Memory B cell (primary cell): ENCODE measurements at regions not wholly inside any gene's neighbourhood (a gene's known extent, or its start where the extent isn't known, plus 50 kb on each side); places are given as distances from the start of the nearest gene placed in this dataset.
"Not testable (repeated sequence)": the region's sequence is repeated elsewhere in the genome, so short reads cannot be mapped to it uniquely, and the experiment has no call there.

Experiments used
- ATAC-seq: fragments of 150-1000 bp; cut with Tn5 transposase; 2 replicates; pipeline ENCODE4 v1.10.0; 2021; ENCODE audit warnings: low read depth, mild to moderate bottlenecking, moderate library complexity
- DNase-seq, 2 donors: peaks; one replicate each; pipeline ENCODE4 v3.0.0; 2022; ENCODE audit warnings: low spot score in 2 of 2
- H3K27ac Mint-ChIP-seq: one replicate; pipeline ENCODE4 v1.8.0; 2022; ENCODE audit warnings: mild to moderate bottlenecking, moderate library complexity, mixed read lengths
- H3K27me3 Mint-ChIP-seq: one replicate; pipeline ENCODE4 v1.8.0; 2022; ENCODE audit warnings: mixed read lengths
- H3K36me3 Mint-ChIP-seq: one replicate; pipeline ENCODE4 v1.8.0; 2022; ENCODE audit warnings: mild to moderate bottlenecking, mixed read lengths
- H3K4me1 Mint-ChIP-seq: one replicate; pipeline ENCODE4 v1.8.0; 2022; ENCODE audit warnings: mixed read lengths
- H3K4me3 Mint-ChIP-seq: one replicate; pipeline ENCODE4 v1.8.0; 2022; ENCODE audit warnings: mild to moderate bottlenecking, moderate library complexity, mixed read lengths
- H3K9me3 Mint-ChIP-seq: one replicate; pipeline ENCODE4 v1.8.0; 2022; ENCODE audit warnings: mixed read lengths

DNA sequence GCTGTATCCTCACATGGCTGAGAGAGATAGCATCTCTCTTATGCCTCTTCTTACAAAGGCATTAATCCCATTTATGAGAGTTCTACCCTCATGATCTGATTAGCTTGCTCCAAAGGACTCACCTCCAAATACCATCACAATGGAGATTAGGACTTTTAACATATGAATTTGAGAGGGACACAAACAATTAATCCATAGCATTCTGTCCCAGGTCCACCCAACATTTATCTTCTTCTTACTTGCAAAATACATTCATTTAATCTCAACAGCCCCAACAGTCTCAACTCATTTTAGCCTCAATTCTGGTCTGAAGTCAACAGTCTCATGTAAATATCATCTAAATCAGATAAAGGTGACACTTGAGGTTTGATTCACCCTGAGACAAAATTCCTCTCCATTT is 555.4 kb downstream of the RAB28 start:
- H3K36me3 Mint-ChIP-seq, result no peaks in the 10 kb centered on the region
- ATAC-seq (no peak), DNase-seq (no peak)
- no peak overlapping the region for H3K27ac Mint-ChIP-seq
- peaks cover 8% of the 10 kb centered on the region for H3K27me3 Mint-ChIP-seq
- no peak overlapping the region for H3K4me3 Mint-ChIP-seq
- peaks cover 5% of the 10 kb centered on the region for H3K9me3 Mint-ChIP-seq
- no peaks in the 10 kb centered on the region for H3K4me1 Mint-ChIP-seq

DNA sequence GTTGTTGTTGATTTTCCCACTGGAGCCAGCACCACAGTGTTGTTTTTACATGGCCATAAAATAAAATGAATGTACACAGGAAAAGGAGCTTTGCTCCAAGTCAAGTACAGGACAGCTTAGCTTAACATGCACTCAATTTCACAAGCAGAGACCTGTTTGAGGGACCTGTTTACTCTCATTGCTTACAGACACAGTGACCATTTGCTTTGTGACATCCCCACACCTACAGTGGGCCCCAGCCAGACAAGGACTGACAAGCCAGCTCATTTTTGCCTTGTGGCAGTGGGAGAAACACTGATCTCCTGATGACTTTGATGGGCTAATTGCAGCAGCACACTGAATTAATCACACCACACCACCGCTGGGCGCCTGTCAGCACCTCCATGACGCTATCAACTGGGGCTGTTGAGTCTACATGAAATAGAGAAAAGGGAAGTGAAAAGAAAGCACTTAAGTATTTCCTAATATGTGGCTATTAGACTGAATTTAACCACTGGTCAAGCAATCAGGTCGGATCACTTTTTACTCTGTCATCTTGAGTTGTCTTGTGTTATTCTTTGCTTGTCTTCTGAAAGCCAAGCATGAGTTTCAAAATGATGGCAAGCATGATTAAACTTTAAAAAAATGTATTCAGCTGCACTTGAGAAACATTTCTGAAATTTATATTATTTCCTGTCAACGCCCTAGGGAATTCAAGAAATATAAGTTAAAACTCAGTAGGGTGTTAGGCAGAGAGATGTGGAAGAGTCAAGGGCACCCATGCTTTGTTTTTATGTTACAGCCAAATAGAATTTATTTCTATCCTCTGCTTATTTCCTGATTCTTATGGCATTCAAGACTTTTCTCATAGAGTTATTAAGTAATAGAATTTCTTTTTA is 557.7 kb downstream of the RAB28 start:
- H3K27me3 Mint-ChIP-seq, result peaks cover 6% of the 10 kb centered on the region
- no peak overlapping the region for H3K27ac Mint-ChIP-seq
- ATAC-seq, result peak; percentile 35
- H3K4me1 Mint-ChIP-seq, result no peaks in the 10 kb centered on the region
- H3K9me3 Mint-ChIP-seq, result peaks cover 5% of the 10 kb centered on the region
- H3K4me3 Mint-ChIP-seq, result no peak overlapping the region
- no peak for DNase-seq
- H3K36me3 Mint-ChIP-seq, result no peaks in the 10 kb centered on the region

DNA sequence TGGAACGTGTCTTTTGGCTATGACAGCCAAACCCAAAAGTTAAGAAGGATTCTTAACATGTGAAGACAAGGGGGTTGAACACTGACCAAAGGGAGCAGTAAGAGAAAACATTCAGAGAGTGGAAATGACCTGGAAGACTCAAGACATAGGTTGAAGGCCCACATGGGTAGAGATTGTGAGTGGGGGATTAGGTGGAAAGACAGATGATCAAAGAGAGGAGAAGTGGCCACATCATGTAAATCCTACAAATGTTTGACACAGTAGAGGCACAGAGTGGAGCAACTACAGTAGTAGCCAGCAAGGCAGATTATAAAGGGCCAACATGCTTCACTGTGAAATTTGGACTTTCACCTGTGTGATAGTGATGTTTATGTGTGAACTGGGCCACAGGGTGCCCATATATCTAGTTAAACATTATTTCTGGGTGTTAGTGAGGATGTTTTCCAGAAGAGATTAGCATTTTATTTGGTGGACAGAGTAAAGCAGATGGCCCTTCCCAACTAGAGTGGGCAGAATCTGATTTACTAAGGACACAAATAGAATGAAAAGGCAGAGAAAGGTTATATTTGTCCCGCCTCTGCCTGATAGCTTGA is 559.3 kb downstream of the RAB28 start:
- H3K9me3 Mint-ChIP-seq, result peaks cover 2% of the 10 kb centered on the region
- DNase-seq (no peak), ATAC-seq (no peak)
- H3K27me3 Mint-ChIP-seq, result peaks cover 3% of the 10 kb centered on the region
- H3K4me1 Mint-ChIP-seq, result no peaks in the 10 kb centered on the region
- no peaks in the 10 kb centered on the region for H3K36me3 Mint-ChIP-seq
- H3K27ac Mint-ChIP-seq, result no peak overlapping the region
- H3K4me3 Mint-ChIP-seq, result no peak overlapping the region

DNA sequence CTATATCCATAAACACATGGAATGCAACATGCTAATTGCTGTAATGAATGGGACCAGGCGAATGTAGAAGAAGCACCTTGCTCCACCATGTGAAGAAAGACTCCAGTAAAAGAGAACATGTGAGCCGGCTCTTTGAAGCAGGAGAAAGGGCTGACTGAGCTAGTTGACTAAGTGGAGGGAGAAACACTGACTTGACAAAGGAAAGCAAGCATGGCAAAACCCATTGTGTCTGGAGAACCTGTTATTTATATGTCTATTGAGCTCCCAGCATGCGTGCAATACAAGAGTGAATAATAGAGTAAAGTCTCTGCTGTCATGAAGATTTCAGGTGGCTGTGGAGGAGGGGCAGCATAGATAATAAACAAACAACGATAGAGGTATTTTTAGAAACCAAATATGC is 559.9 kb downstream of the RAB28 start:
- Mint-ChIP-seq H3K4me3 (no peak overlapping the region), H3K4me1 (no peaks in the 10 kb centered on the region), H3K27me3 (peaks cover 2% of the 10 kb centered on the region), H3K9me3 (peaks cover 2% of the 10 kb centered on the region), H3K27ac (no peak overlapping the region), H3K36me3 (no peaks in the 10 kb centered on the region)
- no peak for ATAC-seq
- DNase-seq, result no peak

DNA sequence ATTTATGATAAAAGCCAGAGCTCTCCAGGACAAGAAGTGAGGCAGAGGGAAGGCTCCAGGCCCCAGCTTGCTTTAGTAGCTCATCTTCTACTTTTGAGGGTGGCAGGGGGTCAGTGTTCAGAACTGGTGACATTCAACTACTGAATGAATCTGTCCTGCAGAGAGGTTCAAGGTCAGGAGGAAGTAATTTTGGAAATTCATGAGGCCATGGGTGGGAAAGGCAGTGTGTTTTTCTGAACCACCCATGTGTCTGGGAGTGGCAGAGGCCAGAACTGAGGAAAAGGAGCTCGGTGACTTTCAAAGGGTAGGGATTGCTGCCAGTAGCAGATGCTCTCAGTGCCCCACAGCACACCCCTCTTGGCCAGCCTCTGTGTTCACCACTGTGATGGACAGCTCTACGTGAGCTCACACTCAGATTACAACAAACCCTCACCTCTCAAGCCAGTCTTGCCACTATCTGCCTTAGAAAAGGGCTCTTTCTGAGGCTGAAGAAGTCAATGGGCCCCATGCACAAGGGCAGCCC is 571.2 kb downstream of the RAB28 start:
- DNase-seq (no peak), ATAC-seq (no peak)
- no peak overlapping the region for H3K4me3 Mint-ChIP-seq
- no peaks in the 10 kb centered on the region for H3K4me1 Mint-ChIP-seq
- no peak overlapping the region for H3K27ac Mint-ChIP-seq
- H3K27me3 Mint-ChIP-seq, result no peaks in the 10 kb centered on the region
- H3K36me3 Mint-ChIP-seq, result no peaks in the 10 kb centered on the region
- H3K9me3 Mint-ChIP-seq, result peaks cover 10% of the 10 kb centered on the region

DNA sequence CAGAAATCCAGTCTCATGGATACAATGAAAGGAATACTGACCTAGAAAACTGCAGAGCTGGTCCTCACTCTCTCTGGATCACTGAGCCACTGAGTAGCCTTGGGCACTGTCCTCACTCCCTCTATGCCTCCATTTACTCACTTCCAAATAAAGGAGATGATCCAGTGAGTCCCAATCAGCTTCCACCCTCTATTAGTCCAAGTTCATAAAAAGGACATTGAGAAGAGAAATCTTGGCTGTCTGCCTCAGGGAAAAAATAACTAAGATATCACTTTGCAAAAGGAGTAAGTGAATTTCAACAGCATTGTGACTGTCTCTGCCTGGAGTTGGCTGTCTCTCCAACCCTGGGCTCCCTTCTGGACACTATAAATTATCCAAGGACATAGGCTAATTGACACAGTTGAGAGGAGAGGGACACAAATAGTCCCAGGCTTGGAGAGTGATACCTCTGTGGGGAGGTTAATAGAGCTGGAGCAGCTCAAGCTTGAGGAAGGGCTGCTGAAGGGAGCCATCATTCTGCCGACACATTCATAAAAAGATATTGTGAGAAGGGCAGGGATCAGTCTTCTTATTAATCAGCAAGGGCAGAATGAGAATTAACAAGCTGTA is 572.3 kb downstream of the RAB28 start:
- H3K27ac Mint-ChIP-seq, result no peak overlapping the region
- H3K27me3 Mint-ChIP-seq, result no peaks in the 10 kb centered on the region
- H3K4me1 Mint-ChIP-seq, result no peaks in the 10 kb centered on the region
- DNase-seq (no peak), ATAC-seq (no peak)
- H3K9me3 Mint-ChIP-seq, result peaks cover 10% of the 10 kb centered on the region
- H3K4me3 Mint-ChIP-seq, result no peak overlapping the region
- no peaks in the 10 kb centered on the region for H3K36me3 Mint-ChIP-seq

DNA sequence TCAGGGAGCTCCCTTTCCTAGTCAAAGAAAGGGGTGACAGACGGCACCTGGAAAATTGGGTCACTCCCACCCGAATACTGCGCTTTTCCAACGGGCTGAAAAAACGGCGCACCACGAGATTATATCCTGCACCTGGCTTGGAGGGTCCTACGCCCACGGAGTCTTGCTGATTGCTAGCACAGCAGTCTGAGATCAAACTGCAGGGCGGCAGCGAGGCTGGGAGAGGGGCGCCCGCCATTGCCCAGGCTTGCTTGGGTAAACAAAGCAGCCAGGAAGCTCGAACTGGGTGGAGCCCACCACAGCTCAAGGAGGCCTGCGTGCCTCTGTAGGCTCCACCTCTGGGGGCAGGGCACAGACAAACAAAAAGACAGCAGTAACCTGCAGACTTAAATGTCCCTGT is 580.5 kb downstream of the RAB28 start:
- not testable (repeated sequence) for H3K9me3 Mint-ChIP-seq, H3K4me1 Mint-ChIP-seq, H3K36me3 Mint-ChIP-seq, H3K27ac Mint-ChIP-seq, DNase-seq, H3K27me3 Mint-ChIP-seq, H3K4me3 Mint-ChIP-seq, ATAC-seq

DNA sequence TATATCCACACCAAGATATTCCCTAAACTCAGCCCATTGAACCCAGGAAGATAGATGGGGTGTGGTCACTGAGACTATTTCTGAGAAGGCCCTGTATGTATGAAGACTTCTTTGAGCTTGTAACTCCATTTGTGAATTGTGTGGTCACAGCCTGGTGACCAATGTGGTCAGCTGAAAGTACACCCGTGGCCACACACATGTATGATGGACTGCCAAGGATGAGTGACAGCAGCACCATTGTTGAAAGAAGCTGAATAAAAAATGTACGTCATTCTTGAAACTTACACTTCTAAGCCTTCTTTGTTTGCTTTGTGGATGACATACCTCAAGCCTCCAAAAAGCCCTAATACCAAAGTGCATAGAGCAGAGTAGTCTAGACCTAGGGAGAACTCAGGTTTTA is 581.4 kb downstream of the RAB28 start:
- ATAC-seq (no peak), DNase-seq (no peak)
- Mint-ChIP-seq H3K36me3 (no peaks in the 10 kb centered on the region), H3K4me3 (no peak overlapping the region), H3K27me3 (peaks cover 2% of the 10 kb centered on the region), H3K4me1 (no peaks in the 10 kb centered on the region), H3K9me3 (peaks cover 1% of the 10 kb centered on the region), H3K27ac (no peak overlapping the region)

DNA sequence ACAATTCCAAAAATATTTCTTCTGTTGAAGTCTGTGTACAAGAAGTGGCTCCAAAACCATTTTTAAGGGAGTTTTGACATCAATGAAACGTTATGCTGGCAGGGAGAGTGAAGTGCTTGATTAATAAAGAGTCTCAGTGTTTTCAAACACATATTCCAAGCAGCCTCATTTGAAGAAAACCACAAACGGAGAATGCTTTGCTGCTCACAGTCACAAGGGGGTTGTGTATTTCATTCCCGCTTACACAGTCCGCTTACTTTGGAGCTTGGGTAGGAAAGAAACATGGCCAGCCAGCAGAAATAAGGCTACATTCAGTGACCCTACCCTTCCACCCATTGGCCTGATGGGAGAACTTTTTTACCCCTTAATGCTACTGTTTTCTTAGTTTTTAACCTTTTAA is 586.2 kb downstream of the RAB28 start:
- DNase-seq (no peak), ATAC-seq (no peak)

DNA sequence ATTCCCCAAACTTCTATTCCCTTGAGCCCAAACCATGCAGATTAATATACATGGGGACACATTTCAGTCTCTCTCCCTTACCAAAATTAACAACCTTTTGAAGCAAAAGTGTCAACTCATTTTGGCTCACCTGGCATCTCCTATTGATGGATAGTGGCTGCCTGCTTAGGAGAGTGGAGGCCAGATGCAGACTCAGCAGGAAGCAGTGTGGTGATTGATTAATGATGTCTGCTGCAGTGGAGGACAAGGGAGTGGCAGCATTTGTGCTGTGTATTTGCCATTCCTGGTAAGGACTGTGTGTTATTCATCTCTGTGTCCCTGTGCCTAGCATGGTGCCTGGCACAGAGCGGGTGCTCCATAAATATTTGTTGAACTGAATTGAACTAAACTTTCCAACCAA is 590.1 kb downstream of the RAB28 start:
- peaks cover under 1% of the 10 kb centered on the region for H3K27me3 Mint-ChIP-seq
- no peaks in the 10 kb centered on the region for H3K9me3 Mint-ChIP-seq
- no peaks in the 10 kb centered on the region for H3K36me3 Mint-ChIP-seq
- no peak for ATAC-seq
- no peak for DNase-seq
- H3K4me3 Mint-ChIP-seq, result no peak overlapping the region
- H3K27ac Mint-ChIP-seq, result no peak overlapping the region
- no peaks in the 10 kb centered on the region for H3K4me1 Mint-ChIP-seq

More for the DNA sequence above, 586.2 kb downstream of the RAB28 start:
- Mint-ChIP-seq H3K9me3 (no peaks in the 10 kb centered on the region), H3K4me3 (no peak overlapping the region), H3K27me3 (peaks cover 2% of the 10 kb centered on the region), H3K4me1 (no peaks in the 10 kb centered on the region), H3K27ac (no peak overlapping the region), H3K36me3 (no peaks in the 10 kb centered on the region)

DNA sequence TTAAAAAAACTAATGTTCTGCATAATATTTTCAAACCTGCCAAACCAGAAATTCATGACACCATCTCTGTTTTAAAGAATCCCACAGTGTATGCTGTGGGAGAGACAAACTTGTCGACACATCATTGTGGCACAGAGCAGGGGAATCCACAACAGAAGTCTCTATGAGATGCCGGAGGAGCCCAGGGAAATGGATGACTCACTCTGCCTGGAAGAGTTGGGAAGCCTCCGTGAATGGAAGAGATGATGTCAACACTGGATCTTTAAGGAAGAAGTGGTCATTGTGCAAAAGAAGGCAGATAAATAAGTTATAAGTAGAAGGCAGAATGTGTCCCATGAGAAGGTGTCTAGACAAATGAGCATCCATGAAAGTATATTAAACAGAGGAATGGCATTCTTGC is 595.1 kb downstream of the RAB28 start:
- Mint-ChIP-seq H3K36me3 (no peaks in the 10 kb centered on the region), H3K9me3 (peaks cover 6% of the 10 kb centered on the region), H3K27ac (no peak overlapping the region), H3K27me3 (no peaks in the 10 kb centered on the region), H3K4me3 (no peak overlapping the region), H3K4me1 (no peaks in the 10 kb centered on the region)
- ATAC-seq (no peak), DNase-seq (no peak)

DNA sequence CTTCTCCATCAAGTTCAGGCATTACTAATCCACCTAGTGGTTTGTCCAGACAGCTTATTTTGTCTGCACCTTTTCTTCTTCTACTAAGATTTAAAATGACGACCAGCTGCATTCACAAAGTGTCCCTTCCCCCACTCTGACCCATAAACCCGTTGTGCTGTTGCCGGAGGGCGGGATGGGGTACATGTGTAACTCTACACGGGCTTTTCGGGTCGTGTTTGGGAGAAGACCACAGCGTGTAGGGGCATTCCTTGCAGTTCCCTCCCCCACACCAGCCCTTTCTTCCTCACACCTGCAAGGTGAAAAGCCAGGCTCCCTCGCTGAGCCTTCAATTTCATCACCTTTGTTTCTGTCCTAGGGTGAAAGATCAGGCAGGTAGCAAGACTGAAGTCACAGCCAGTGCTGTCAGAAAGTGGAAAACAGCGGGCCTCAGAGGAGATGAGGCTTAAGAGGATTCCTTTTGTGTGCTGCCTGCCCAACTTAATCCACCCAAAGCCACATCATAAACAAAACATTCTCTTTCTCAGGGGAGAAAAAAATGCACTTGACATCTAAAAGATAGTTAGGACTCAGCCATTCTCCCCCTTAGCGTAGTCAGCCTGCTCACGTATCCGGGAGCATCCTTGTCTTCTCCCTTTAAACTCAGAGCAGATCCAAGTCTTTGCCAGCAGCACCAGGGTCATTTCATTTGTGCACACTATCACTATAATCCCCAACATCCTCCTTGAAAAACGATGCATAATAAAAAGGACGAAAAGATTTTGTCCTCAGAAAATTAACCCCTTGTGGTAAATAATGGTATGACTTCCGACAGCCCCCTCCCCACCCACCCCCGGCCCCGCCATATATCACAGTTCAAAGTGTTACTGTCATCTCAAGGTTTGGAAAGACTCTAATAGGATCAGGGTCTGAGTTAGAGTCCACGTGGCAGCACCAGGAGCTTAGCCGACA is 599.0 kb downstream of the RAB28 start:
- no peak for ATAC-seq
- H3K27me3 Mint-ChIP-seq, result no peaks in the 10 kb centered on the region
- no peak for DNase-seq
- H3K27ac Mint-ChIP-seq, result no peak overlapping the region
- no peaks in the 10 kb centered on the region for H3K36me3 Mint-ChIP-seq
- no peaks in the 10 kb centered on the region for H3K4me1 Mint-ChIP-seq
- H3K4me3 Mint-ChIP-seq, result no peak overlapping the region
- peaks cover 9% of the 10 kb centered on the region for H3K9me3 Mint-ChIP-seq

DNA sequence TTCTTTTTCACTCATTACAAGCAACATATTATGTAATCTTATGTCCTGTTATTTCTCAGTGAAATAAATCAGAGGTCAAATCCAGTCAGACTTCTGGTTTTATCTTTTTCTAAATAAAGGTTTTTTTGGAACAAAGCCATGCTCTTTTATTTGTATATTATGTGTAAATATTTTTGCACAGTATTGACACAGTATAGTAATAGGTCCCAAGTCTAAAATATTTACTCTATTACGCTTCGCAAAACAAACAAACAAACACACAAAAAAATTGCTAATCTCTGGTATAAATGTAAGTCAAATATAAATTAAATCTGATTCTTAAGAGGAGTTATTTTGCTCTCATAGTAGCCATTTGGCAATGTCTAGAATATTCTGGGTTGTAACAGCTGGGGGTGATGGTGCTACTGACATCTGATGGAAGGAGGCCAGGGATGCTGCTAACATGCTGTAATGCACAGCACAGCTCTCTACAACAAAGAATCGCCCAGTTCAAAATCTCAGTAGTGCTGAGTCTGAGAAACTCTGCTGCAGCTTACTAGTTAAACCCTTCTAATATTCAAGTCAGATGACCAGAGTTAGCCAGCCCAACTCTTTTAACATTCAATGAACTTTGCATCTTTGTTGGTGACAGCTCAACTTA is 602.1 kb downstream of the RAB28 start:
- DNase-seq, result no peak
- Mint-ChIP-seq H3K27me3 (no peaks in the 10 kb centered on the region), H3K9me3 (peaks cover 5% of the 10 kb centered on the region), H3K36me3 (no peaks in the 10 kb centered on the region), H3K4me3 (no peak overlapping the region), H3K27ac (no peak overlapping the region), H3K4me1 (no peaks in the 10 kb centered on the region)
- ATAC-seq, result no peak
